Tibial nerve (tissue), 4 donors: ENCODE measurements at regions not wholly inside any gene's neighbourhood (a gene's known extent, or its start where the extent isn't known, plus 50 kb on each side); places are given as distances from the start of the nearest gene placed in this dataset.

Experiments
- DNase-seq, 2 donors: peaks; one replicate each; pipeline ENCODE4 v3.0.0-alpha.2; 2019; ENCODE audit warnings: low spot score in 2 of 2
- H3K27ac ChIP-seq, 4 donors: fragments of 200-600 bp; sonication (generic) in 3 of 4; one replicate each; pipeline ENCODE4 v1.5.1; 2017 to 2019; ENCODE audit warnings: mild to moderate bottlenecking in 1 of 4
- H3K27me3 ChIP-seq, 2 donors: fragments of 200-600 bp; sonication (generic) in 1 of 2; one replicate each; pipeline versions ENCODE4 v1.5.1 to v1.6.0; 2017 to 2019
- H3K36me3 ChIP-seq, 3 donors: fragments of 200-600 bp; sonication (generic); one replicate each; pipeline ENCODE4 v1.5.1; 2018 to 2019
- H3K4me1 ChIP-seq, 4 donors: fragments of 200-600 bp; sonication (generic) in 3 of 4; one replicate each; pipeline ENCODE4 v1.5.1; 2017 to 2019
- H3K4me3 ChIP-seq, 4 donors: fragments of 200-600 bp; sonication (generic) in 3 of 4; one replicate each; pipeline ENCODE4 v1.5.1; 2017 to 2019; ENCODE audit warnings: mild to moderate bottlenecking in 1 of 4, moderate library complexity in 1 of 4
- H3K9me3 ChIP-seq, 4 donors: fragments of 200-600 bp; sonication (generic) in 3 of 4; one replicate each; pipeline ENCODE4 v1.5.1; 2017 to 2019
- CTCF ChIP-seq, 5 experiments: fragments of 200-600 bp in 3 of 5; fragments of 450-650 bp in 2 of 5; sonication (generic) in 3 of 5; IDR thresholded peaks; one replicate each; pipeline ENCODE4 v1.5.1; 2016 to 2019; ENCODE audit warnings: antibody characterized with exemption in 5 of 5, mild to moderate bottlenecking in 3 of 5, moderate library complexity in 2 of 5
- EP300 ChIP-seq, 2 donors: sonication (generic); formaldehyde crosslinking; IDR thresholded peaks; one replicate each; pipeline ENCODE4 v1.6.1; 2017; ENCODE audit warnings: antibody characterized with exemption in 2 of 2, mild to moderate bottlenecking in 1 of 2
- POLR2A ChIP-seq, 2 donors: fragments of 450-650 bp; IDR thresholded peaks; one replicate each; pipeline ENCODE4 v1.6.1; 2017; ENCODE audit warnings: antibody characterized with exemption in 2 of 2, mild to moderate bottlenecking in 2 of 2, moderate library complexity in 2 of 2
- WGBS, 2 donors: methylation state at CpG; one replicate each; pipeline ENCODE4 v1.1.5; 2018; 5-methylcytosine and 5-hydroxymethylcytosine counted together

GRCh38 chr9:136596630-136597031, 50.8 kb upstream of the NOTCH1 start:
- 38 to 58% methylated on average over 11 to 16 of the region's 16 CpGs for WGBS, 2 donors
- peak overlapping the region; percentile 53 to 94 (median 82) for H3K27ac ChIP-seq
- no peaks in the 10 kb centered on the region for H3K9me3 ChIP-seq
- DNase-seq, result no peak
- no peaks in the 10 kb centered on the region for H3K27me3 ChIP-seq
- H3K36me3 ChIP-seq, result no peaks in the 10 kb centered on the region
- H3K4me1 ChIP-seq, result peaks cover 0 to 71% (median 30%) of the 10 kb centered on the region in 4 donors
- H3K4me3 ChIP-seq, result no peak overlapping the region
- TF ChIP-seq EP300 (IDR thresholded peaks at IDR 0.05) (peak; percentile 63 to 84), CTCF (IDR thresholded peaks at IDR 0.05) (no peak)

GRCh38 chr9:136596217-136596616, 50.4 kb upstream of the NOTCH1 start:
- peak overlapping the region; percentile 53 to 94 (median 75) for H3K27ac ChIP-seq
- H3K4me3 ChIP-seq, result no peak overlapping the region
- 35 to 43% methylated on average over 8 of the region's 8 CpGs for WGBS, 2 donors
- no peak for TF ChIP-seq POLR2A (IDR thresholded peaks at IDR 0.05)
- TF ChIP-seq EP300 (IDR thresholded peaks at IDR 0.05), result no peak
- no peak for TF ChIP-seq CTCF (IDR thresholded peaks at IDR 0.05)
- peaks cover 0 to 73% (median 33%) of the 10 kb centered on the region in 4 donors for H3K4me1 ChIP-seq
- no peak for DNase-seq
- no peaks in the 10 kb centered on the region for H3K36me3 ChIP-seq
- no peaks in the 10 kb centered on the region for H3K9me3 ChIP-seq
- H3K27me3 ChIP-seq, result no peaks in the 10 kb centered on the region

- Histone ChIP-seq H3K36me3 (no peaks in the 10 kb centered on the region), H3K4me3 (no peak overlapping the region), H3K9me3 (no peaks in the 10 kb centered on the region), H3K27me3 (no peaks in the 10 kb centered on the region), H3K4me1 (peaks cover 0 to 77% (median 38%) of the 10 kb centered on the region in 4 donors), H3K27ac (peak overlapping the region; percentile 53 to 93 (median 60))
- no peak for TF ChIP-seq CTCF (IDR thresholded peaks at IDR 0.05)
- no peak for TF ChIP-seq POLR2A (IDR thresholded peaks at IDR 0.05)
- TF ChIP-seq EP300 (IDR thresholded peaks at IDR 0.05), result no peak
- 62% methylated on average over 33 of the region's 33 CpGs for WGBS, 2 donors
- no peak for DNase-seq
Measured at GRCh38 chr9:136595245-136596153, 49.7 kb upstream of the NOTCH1 start.
